GM23338 (cell line): ENCODE measurements at regions not wholly inside any gene's neighbourhood (a gene's known extent, or its start where the extent isn't known, plus 50 kb on each side); places are given as distances from the start of the nearest gene placed in this dataset.

ENCODE experiments used
- ATAC-seq: fragments of 200-7000 bp; cut with Tn5 transposase; 3 replicates; pipeline ENCODE4 v1.9.1; 2020
- DNase-seq: peaks from one replicate; pipeline ENCODE4 v3.0.0-alpha.2; 2015; ENCODE audit warnings: low spot score
- H2AFZ ChIP-seq: fragments of 200-600 bp; sonication (generic); 2 replicates; pipeline ENCODE4 v1.8.0; 2016; ENCODE audit warnings: antibody characterized with exemption, mild to moderate bottlenecking, moderate library complexity
- H3F3A ChIP-seq: fragments of 200-600 bp; sonication (generic); replicated peaks from 2 replicates; pipeline ENCODE4 v1.8.0; 2017; ENCODE audit warnings: antibody characterized with exemption, mixed run types, low read depth
- H3K27ac ChIP-seq: fragments of 200-600 bp; sonication (generic); 2 replicates; pipeline ENCODE4 v1.6.1; 2016; ENCODE audit warnings: low read depth
- H3K27me3 ChIP-seq: fragments of 200-600 bp; sonication (generic); 2 replicates; pipeline ENCODE4 v1.8.0; 2016; ENCODE audit warnings: mild to moderate bottlenecking, mixed run types, moderate library complexity; ENCODE audit not compliant: insufficient read depth
- H3K36me3 ChIP-seq: fragments of 200-600 bp; sonication (generic); 2 replicates; pipeline ENCODE4 v1.8.0; 2016; ENCODE audit warnings: mild to moderate bottlenecking; ENCODE audit not compliant: insufficient read depth
- H3K4me1 ChIP-seq: fragments of 200-600 bp; sonication (generic); 2 replicates; pipeline ENCODE4 v1.8.0; 2016; ENCODE audit warnings: mild to moderate bottlenecking, moderate library complexity; ENCODE audit not compliant: insufficient read depth
- H3K4me2 ChIP-seq: fragments of 200-600 bp; sonication (generic); 2 replicates; pipeline ENCODE4 v1.7.1; 2017; ENCODE audit warnings: mixed run types
- H3K4me3 ChIP-seq: fragments of 200-600 bp; sonication (generic); 2 replicates; pipeline ENCODE4 v1.6.1; 2016; ENCODE audit warnings: mixed run types
- H3K79me2 ChIP-seq: fragments of 200-600 bp; sonication (generic); replicated peaks from 2 replicates; pipeline ENCODE4 v1.8.0; 2017; ENCODE audit warnings: mild to moderate bottlenecking; ENCODE audit not compliant: insufficient read depth
- H3K9me2 ChIP-seq: fragments of 200-600 bp; sonication (generic); 2 replicates; pipeline ENCODE4 v1.8.0; 2017; ENCODE audit not compliant: insufficient read depth
- H4K20me1 ChIP-seq: fragments of 200-600 bp; sonication (generic); replicated peaks from 2 replicates; pipeline ENCODE4 v1.8.0; 2017; ENCODE audit warnings: mild to moderate bottlenecking; ENCODE audit not compliant: insufficient read depth
- H3K27ac Mint-ChIP-seq: 2 replicates; pipeline ENCODE4 v1.8.0; 2020; ENCODE audit warnings: inconsistent platforms, mild to moderate bottlenecking, moderate library complexity, mixed read lengths
- H3K27me3 Mint-ChIP-seq: 3 replicates; pipeline ENCODE4 v1.8.0; 2022; ENCODE audit warnings: low read depth, mild to moderate bottlenecking, moderate library complexity, mixed read lengths, inconsistent platforms; ENCODE audit not compliant: insufficient read depth, poor library complexity
- H3K36me3 Mint-ChIP-seq: 3 replicates; pipeline ENCODE4 v1.8.0; 2021; ENCODE audit warnings: low read depth, mild to moderate bottlenecking, inconsistent platforms, moderate library complexity, mixed read lengths
- H3K4me1 Mint-ChIP-seq: 3 replicates; pipeline ENCODE4 v1.8.0; 2020; ENCODE audit warnings: mild to moderate bottlenecking, inconsistent platforms, mixed read lengths
- H3K4me3 Mint-ChIP-seq: 3 replicates; pipeline ENCODE4 v1.8.0; 2021; ENCODE audit warnings: moderate library complexity, mild to moderate bottlenecking, inconsistent platforms, mixed read lengths
- H3K9me3 Mint-ChIP-seq: 3 replicates; pipeline ENCODE4 v1.8.0; 2020; ENCODE audit warnings: moderate library complexity, mild to moderate bottlenecking, inconsistent platforms, mixed read lengths
- CTCF ChIP-seq, 2 experiments: fragments of 200-600 bp in 1 of 2; sonication (generic) in 1 of 2; conservative IDR thresholded peaks; 2 replicates each; pipeline versions ENCODE4 v1.5.1 to v1.6.1; 2016 to 2017; ENCODE audit warnings: antibody characterized with exemption in 2 of 2, low read depth in 2 of 2, mild to moderate bottlenecking in 2 of 2, moderate library complexity in 1 of 2
- ETS1 ChIP-seq: IDR thresholded peaks from 2 replicates; pipeline ENCODE4 v1.6.1; 2016; ENCODE audit warnings: antibody characterized with exemption
- JUNB ChIP-seq: IDR thresholded peaks from one replicate; pipeline ENCODE4 v1.6.1; 2016; ENCODE audit warnings: antibody characterized with exemption; ENCODE audit not compliant: unreplicated experiment
- STAT1 ChIP-seq: IDR thresholded peaks from one replicate; pipeline ENCODE4 v1.6.1; 2016; ENCODE audit warnings: antibody characterized with exemption; ENCODE audit not compliant: unreplicated experiment
- ZNF114 ChIP-seq: fragments of 250-450 bp; sonication (Bioruptor Pico); IDR thresholded peaks from 2 replicates; pipeline ENCODE4 v1.5.0; 2020; ENCODE audit warnings: mild to moderate bottlenecking, moderate library complexity
- ZNF331 ChIP-seq: fragments of 250-450 bp; sonication (Bioruptor Pico); IDR thresholded peaks from 2 replicates; pipeline ENCODE4 v1.5.0; 2020; ENCODE audit warnings: low read depth, mild to moderate bottlenecking, moderate library complexity
- TF ChIP-seq, protein P1 (sequence below): fragments of 250-450 bp; sonication (Bioruptor Pico); IDR thresholded peaks from 2 replicates; pipeline ENCODE4 v1.5.0; 2020; ENCODE audit warnings: mild to moderate bottlenecking, moderate library complexity
- TF ChIP-seq, protein P2 (sequence below): IDR thresholded peaks from one replicate; pipeline ENCODE4 v1.6.1; 2018; ENCODE audit warnings: antibody characterized with exemption; ENCODE audit not compliant: unreplicated experiment

- Histone ChIP-seq H4K20me1 (no peaks in the 10 kb centered on the region), H3K27me3 (no peaks in the 10 kb centered on the region), H3K4me1 (no peaks in the 10 kb centered on the region), H3K4me3 (no peak overlapping the region), H3K79me2 (no peaks in the 10 kb centered on the region), H3K9me2 (peaks cover 5% of the 10 kb centered on the region; the same call in 1 of the 2 replicates), H3K4me2 (no peak overlapping the region), H3F3A (no peaks in the 10 kb centered on the region), H3K36me3 (no peaks in the 10 kb centered on the region), H2AFZ (no peak overlapping the region), H3K27ac (no peak overlapping the region)
- TF ChIP-seq CTCF (conservative IDR thresholded peaks at IDR 0.05; ENCODE audit: low read depth in 2 of 2) = no peak
- TF ChIP-seq, protein P1, sequence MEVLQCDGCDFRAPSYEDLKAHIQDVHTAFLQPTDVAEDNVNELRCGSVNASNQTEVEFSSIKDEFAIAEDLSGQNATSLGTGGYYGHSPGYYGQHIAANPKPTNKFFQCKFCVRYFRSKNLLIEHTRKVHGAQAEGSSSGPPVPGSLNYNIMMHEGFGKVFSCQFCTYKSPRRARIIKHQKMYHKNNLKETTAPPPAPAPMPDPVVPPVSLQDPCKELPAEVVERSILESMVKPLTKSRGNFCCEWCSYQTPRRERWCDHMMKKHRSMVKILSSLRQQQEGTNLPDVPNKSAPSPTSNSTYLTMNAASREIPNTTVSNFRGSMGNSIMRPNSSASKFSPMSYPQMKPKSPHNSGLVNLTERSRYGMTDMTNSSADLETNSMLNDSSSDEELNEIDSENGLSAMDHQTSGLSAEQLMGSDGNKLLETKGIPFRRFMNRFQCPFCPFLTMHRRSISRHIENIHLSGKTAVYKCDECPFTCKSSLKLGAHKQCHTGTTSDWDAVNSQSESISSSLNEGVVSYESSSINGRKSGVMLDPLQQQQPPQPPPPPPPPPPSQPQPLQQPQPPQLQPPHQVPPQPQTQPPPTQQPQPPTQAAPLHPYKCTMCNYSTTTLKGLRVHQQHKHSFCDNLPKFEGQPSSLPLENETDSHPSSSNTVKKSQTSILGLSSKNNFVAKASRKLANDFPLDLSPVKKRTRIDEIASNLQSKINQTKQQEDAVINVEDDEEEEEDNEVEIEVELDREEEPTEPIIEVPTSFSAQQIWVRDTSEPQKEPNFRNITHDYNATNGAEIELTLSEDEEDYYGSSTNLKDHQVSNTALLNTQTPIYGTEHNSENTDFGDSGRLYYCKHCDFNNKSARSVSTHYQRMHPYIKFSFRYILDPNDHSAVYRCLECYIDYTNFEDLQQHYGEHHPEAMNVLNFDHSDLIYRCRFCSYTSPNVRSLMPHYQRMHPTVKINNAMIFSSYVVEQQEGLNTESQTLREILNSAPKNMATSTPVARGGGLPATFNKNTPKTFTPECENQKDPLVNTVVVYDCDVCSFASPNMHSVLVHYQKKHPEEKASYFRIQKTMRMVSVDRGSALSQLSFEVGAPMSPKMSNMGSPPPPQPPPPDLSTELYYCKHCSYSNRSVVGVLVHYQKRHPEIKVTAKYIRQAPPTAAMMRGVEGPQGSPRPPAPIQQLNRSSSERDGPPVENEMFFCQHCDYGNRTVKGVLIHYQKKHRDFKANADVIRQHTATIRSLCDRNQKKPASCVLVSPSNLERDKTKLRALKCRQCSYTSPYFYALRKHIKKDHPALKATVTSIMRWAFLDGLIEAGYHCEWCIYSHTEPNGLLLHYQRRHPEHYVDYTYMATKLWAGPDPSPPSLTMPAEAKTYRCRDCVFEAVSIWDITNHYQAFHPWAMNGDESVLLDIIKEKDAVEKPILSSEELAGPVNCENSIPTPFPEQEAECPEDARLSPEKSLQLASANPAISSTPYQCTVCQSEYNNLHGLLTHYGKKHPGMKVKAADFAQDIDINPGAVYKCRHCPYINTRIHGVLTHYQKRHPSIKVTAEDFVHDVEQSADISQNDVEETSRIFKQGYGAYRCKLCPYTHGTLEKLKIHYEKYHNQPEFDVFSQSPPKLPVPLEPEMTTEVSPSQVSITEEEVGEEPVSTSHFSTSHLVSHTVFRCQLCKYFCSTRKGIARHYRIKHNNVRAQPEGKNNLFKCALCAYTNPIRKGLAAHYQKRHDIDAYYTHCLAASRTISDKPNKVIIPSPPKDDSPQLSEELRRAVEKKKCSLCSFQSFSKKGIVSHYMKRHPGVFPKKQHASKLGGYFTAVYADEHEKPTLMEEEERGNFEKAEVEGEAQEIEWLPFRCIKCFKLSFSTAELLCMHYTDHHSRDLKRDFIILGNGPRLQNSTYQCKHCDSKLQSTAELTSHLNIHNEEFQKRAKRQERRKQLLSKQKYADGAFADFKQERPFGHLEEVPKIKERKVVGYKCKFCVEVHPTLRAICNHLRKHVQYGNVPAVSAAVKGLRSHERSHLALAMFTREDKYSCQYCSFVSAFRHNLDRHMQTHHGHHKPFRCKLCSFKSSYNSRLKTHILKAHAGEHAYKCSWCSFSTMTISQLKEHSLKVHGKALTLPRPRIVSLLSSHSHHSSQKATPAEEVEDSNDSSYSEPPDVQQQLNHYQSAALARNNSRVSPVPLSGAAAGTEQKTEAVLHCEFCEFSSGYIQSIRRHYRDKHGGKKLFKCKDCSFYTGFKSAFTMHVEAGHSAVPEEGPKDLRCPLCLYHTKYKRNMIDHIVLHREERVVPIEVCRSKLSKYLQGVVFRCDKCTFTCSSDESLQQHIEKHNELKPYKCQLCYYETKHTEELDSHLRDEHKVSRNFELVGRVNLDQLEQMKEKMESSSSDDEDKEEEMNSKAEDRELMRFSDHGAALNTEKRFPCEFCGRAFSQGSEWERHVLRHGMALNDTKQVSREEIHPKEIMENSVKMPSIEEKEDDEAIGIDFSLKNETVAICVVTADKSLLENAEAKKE = no peak
- TF ChIP-seq JUNB = no peak
- TF ChIP-seq ETS1 = no peak
- no peak for TF ChIP-seq ZNF114
- no peak for TF ChIP-seq STAT1
- no peak for TF ChIP-seq ZNF331 (CRISPR knock-in tag)
- TF ChIP-seq, protein P2, sequence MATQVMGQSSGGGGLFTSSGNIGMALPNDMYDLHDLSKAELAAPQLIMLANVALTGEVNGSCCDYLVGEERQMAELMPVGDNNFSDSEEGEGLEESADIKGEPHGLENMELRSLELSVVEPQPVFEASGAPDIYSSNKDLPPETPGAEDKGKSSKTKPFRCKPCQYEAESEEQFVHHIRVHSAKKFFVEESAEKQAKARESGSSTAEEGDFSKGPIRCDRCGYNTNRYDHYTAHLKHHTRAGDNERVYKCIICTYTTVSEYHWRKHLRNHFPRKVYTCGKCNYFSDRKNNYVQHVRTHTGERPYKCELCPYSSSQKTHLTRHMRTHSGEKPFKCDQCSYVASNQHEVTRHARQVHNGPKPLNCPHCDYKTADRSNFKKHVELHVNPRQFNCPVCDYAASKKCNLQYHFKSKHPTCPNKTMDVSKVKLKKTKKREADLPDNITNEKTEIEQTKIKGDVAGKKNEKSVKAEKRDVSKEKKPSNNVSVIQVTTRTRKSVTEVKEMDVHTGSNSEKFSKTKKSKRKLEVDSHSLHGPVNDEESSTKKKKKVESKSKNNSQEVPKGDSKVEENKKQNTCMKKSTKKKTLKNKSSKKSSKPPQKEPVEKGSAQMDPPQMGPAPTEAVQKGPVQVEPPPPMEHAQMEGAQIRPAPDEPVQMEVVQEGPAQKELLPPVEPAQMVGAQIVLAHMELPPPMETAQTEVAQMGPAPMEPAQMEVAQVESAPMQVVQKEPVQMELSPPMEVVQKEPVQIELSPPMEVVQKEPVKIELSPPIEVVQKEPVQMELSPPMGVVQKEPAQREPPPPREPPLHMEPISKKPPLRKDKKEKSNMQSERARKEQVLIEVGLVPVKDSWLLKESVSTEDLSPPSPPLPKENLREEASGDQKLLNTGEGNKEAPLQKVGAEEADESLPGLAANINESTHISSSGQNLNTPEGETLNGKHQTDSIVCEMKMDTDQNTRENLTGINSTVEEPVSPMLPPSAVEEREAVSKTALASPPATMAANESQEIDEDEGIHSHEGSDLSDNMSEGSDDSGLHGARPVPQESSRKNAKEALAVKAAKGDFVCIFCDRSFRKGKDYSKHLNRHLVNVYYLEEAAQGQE = no peak
- DNase-seq = no peak
- Mint-ChIP-seq H3K4me1 (no peaks in the 10 kb centered on the region), H3K27ac (no peak overlapping the region), H3K36me3 (no peaks in the 10 kb centered on the region; the same call in 2 of the 3 replicates), H3K4me3 (no peak overlapping the region), H3K27me3 (peaks cover 2% of the 10 kb centered on the region), H3K9me3 (no peaks in the 10 kb centered on the region)
- no peak for ATAC-seq
These were observed 124.4 kb upstream of the AKIRIN2 start for GRCh38 chr6:87826424-87826823.
